Neural cell (in vitro differentiated cells): ENCODE measurements at regions not wholly inside any gene's neighbourhood (a gene's known extent, or its start where the extent isn't known, plus 50 kb on each side); places are given as distances from the start of the nearest gene placed in this dataset.

ENCODE experiments used
- CTCF ChIP-seq: fragments of 450-650 bp; IDR thresholded peaks from 2 replicates; pipeline ENCODE4 v1.5.1; 2014; ENCODE audit warnings: antibody characterized with exemption, mild to moderate bottlenecking, moderate library complexity; ENCODE audit not compliant: poor library complexity, severe bottlenecking
- EZH2 ChIP-seq: fragments of 200-600, 300-800 bp; shearing (Covaris generic), sonication (generic); IDR thresholded peaks from 2 replicates; pipeline ENCODE4 v1.6.1; 2014; ENCODE audit warnings: antibody characterized with exemption, low read length, borderline replicate concordance, mild to moderate bottlenecking; ENCODE audit not compliant: insufficient read depth, poor library complexity, severe bottlenecking
- REST ChIP-seq: IDR thresholded peaks from 2 replicates; pipeline ENCODE4 v1.6.1; 2012; ENCODE audit warnings: borderline replicate concordance
- TAF1 ChIP-seq: IDR thresholded peaks from 2 replicates; pipeline ENCODE4 v1.6.1; 2012; ENCODE audit warnings: low read depth

- TF ChIP-seq CTCF: no peak
- TF ChIP-seq TAF1: no peak
- TF ChIP-seq EZH2: no peak
- no peak for TF ChIP-seq REST
These were observed 459.3 kb upstream of the SLC10A2 start for GRCh38 chr13:103525530-103525929.
